PFSK-1 (cell line): ENCODE measurements at regions not wholly inside any gene's neighbourhood (a gene's known extent, or its start where the extent isn't known, plus 50 kb on each side); places are given as distances from the start of the nearest gene placed in this dataset.

Source experiments
- FOXP2 ChIP-seq: optimal IDR thresholded peaks from 2 replicates; pipeline ENCODE3; 2011; ENCODE audit warnings: borderline replicate concordance, control low read depth, inconsistent platforms; ENCODE audit not compliant: insufficient read depth; ENCODE audit errors: extremely low read length, extremely low read depth
- POLR2AphosphoS5 ChIP-seq: IDR thresholded peaks from 2 replicates; pipeline ENCODE4 v1.6.1; 2012; ENCODE audit warnings: low read depth, mild to moderate bottlenecking, control low read depth, low read length, moderate library complexity
- REST ChIP-seq, 2 experiments: IDR thresholded peaks; 2 replicates each; pipeline versions ENCODE4 v1.6.1 to v1.8.0; 2011 to 2012; ENCODE audit warnings: low read depth in 2 of 2, low read length in 2 of 2, control low read depth in 1 of 2, inconsistent platforms in 1 of 2, mild to moderate bottlenecking in 1 of 2, moderate library complexity in 1 of 2; ENCODE audit not compliant: insufficient read depth in 1 of 2
- SIN3A ChIP-seq: IDR thresholded peaks from 2 replicates; pipeline ENCODE4 v1.6.1; 2012; ENCODE audit warnings: mild to moderate bottlenecking, low read length, moderate library complexity, borderline replicate concordance; ENCODE audit not compliant: insufficient read depth
- TAF1 ChIP-seq: IDR thresholded peaks from 2 replicates; pipeline ENCODE4 v1.6.1; 2012; ENCODE audit warnings: low read length, control low read depth, borderline replicate concordance; ENCODE audit not compliant: insufficient read depth

- TF ChIP-seq SIN3A (no peak), REST (IDR thresholded peaks at IDR 0.05; ENCODE audit: insufficient read depth in 1 of 2, low read depth in 2 of 2, low read length in 2 of 2) (no peak), TAF1 (no peak), POLR2AphosphoS5 (no peak), FOXP2 (no peak)
These were observed 297.3 kb upstream of the PROK2 start for GRCh38 chr3:72082186-72082715.
